ENCODE measurements at regions not wholly inside any gene's neighbourhood (a gene's known extent, or its start where the extent isn't known, plus 50 kb on each side); places are given as distances from the start of the nearest gene placed in this dataset.

DNA sequence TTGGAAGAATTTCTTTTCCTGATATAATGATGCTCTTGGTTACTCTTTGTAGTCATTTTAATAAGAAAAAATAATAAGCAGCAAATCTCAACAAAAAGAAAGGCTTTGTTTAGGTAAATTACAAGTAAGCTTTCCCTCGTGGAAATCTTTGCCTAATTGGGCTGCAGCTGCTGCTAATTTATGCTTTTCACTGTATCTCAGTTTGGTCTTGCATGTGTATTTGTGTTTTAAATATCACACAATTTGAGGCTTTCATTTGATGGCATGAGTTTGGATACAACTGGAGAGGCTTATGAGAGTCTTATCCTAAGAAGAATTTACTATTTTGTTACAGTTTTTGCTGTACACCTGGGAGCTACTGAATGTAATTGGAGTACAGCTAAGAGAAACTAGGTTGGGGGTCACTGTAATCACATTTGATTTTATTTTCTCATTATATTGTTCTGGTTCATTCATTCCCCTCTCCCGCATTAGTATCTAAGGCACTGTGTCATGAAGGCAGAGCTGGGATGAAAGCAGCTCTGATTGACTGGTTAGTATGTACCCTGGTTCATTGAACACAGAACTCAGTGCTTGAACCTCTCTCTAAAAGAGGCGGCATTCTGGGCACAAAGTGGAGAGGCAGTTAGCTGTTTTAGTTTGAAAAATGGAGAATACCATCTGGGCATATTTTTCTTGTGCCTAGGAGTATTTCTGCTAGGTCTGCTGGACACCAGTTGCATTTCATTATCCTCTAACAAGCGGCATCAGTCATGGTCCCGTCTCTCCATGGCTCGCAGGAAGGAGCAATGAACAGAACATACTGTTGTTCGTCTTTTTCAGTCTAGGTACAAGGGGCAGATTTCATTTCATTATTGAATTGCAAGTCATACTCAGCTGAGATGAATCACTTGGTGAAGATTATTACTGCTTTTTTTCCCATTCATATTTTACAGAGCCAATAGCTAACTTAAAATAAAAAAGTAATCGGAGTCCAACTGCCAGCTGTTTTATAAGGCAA, 118.0 kb upstream of the TMEM260 start:
- H3K27me3 ChIP-seq (ENCODE audit: control insufficient read depth in 3 of 3, insufficient read depth in 3 of 3, low read length in 2 of 3) = no peaks in the 10 kb centered on the region
- 83 to 86% methylated on average over 8 of the region's 8 CpGs for WGBS, 2 donors
- H3K36me3 ChIP-seq (ENCODE audit: control insufficient read depth in 4 of 4, insufficient read depth in 4 of 4, low read length in 4 of 4) = no peaks in the 10 kb centered on the region
- DNase-seq = no peak
- H3K27ac ChIP-seq (ENCODE audit: low read depth in 1 of 2, low read length in 1 of 2) = no peak overlapping the region
- H3K9ac ChIP-seq (ENCODE audit: insufficient read depth in 1 of 2, low read length in 2 of 2) = no peak overlapping the region
- TF ChIP-seq, protein P1, sequence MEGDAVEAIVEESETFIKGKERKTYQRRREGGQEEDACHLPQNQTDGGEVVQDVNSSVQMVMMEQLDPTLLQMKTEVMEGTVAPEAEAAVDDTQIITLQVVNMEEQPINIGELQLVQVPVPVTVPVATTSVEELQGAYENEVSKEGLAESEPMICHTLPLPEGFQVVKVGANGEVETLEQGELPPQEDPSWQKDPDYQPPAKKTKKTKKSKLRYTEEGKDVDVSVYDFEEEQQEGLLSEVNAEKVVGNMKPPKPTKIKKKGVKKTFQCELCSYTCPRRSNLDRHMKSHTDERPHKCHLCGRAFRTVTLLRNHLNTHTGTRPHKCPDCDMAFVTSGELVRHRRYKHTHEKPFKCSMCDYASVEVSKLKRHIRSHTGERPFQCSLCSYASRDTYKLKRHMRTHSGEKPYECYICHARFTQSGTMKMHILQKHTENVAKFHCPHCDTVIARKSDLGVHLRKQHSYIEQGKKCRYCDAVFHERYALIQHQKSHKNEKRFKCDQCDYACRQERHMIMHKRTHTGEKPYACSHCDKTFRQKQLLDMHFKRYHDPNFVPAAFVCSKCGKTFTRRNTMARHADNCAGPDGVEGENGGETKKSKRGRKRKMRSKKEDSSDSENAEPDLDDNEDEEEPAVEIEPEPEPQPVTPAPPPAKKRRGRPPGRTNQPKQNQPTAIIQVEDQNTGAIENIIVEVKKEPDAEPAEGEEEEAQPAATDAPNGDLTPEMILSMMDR (IDR thresholded peaks at IDR 0.05; ENCODE audit: control extremely low read depth, extremely low read depth) = no peak
- no peaks in the 10 kb centered on the region for H3K9me3 ChIP-seq (ENCODE audit: control insufficient read depth in 4 of 4, insufficient read depth in 3 of 4, low read length in 3 of 4)
- H3K4me1 ChIP-seq (ENCODE audit: control insufficient read depth in 5 of 5, insufficient read depth in 5 of 5, low read length in 5 of 5) = no peaks in the 10 kb centered on the region
- ATAC-seq (ENCODE audit: insufficient read depth, low FRiP score) = no peak
- H3K4me3 ChIP-seq = no peak overlapping the region

DNA sequence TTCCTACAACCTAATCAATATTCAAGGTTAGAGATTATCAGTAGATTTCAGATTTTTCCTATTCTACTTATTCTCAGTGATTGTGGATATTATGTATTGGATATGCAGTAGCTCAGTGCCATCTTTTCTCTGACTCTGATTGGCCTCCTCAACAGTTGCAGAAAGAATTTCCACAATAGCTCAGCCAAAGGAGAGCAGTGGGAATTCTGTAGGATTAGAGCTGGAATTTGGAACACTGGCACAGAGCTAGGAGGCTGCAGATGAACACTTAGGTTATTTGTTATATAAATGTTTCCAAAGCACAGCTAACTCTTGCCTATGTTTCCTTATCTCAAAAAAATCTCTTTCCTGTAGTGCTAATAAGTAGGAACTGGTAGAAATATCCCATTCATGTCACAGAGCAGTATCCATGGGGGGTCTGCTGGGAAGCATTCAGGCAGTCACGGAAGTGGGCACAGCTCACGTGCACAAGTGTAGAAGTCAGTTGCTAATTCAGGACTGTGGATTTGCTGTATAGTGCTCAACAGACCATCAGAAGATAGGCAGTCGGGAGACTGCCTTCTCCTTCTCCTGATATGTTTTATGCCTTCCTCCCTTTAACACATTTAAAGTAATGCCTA, 116.2 kb upstream of the TMEM260 start:
- no peaks in the 10 kb centered on the region for H3K36me3 ChIP-seq (ENCODE audit: control insufficient read depth in 4 of 4, insufficient read depth in 4 of 4, low read length in 4 of 4)
- H3K4me1 ChIP-seq (ENCODE audit: control insufficient read depth in 5 of 5, insufficient read depth in 5 of 5, low read length in 5 of 5) = no peaks in the 10 kb centered on the region
- H3K9ac ChIP-seq (ENCODE audit: insufficient read depth in 1 of 2, low read length in 2 of 2) = no peak overlapping the region
- no peaks in the 10 kb centered on the region for H3K9me3 ChIP-seq (ENCODE audit: control insufficient read depth in 4 of 4, insufficient read depth in 3 of 4, low read length in 3 of 4)
- TF ChIP-seq, protein P1 (IDR thresholded peaks at IDR 0.05; ENCODE audit: control extremely low read depth, extremely low read depth) = no peak
- H3K4me3 ChIP-seq = no peak overlapping the region
- 52 to 71% methylated on average over 3 of the region's 3 CpGs for WGBS, 2 donors
- ATAC-seq (ENCODE audit: insufficient read depth, low FRiP score) = no peak
- DNase-seq = no peak
- H3K27me3 ChIP-seq (ENCODE audit: control insufficient read depth in 3 of 3, insufficient read depth in 3 of 3, low read length in 2 of 3) = no peaks in the 10 kb centered on the region
- no peak overlapping the region for H3K27ac ChIP-seq (ENCODE audit: low read depth in 1 of 2, low read length in 1 of 2)

DNA sequence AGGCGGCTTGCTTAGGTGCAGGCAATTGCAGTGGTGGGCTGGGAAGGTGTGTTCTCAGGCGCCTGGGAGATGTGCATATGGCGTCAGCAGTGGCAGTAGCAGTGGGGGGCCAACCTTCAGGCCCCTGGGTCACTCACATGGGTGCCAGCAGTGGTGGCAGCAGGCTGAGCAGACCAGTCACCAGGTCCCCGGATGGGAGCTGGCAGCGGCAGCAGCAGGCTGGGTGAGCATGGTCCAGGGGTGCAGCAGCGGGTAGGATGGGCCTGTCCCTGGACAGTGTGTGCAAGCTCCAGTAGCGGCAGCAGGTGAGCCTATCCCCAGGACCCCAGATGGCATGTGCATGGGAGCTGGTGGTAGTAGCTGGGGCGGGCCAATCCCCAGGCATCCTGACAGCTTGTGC, 108.5 kb upstream of the TMEM260 start:
- Histone ChIP-seq H3K36me3 (ENCODE audit: control insufficient read depth in 4 of 4, insufficient read depth in 4 of 4, low read length in 4 of 4) (no peaks in the 10 kb centered on the region), H3K4me1 (ENCODE audit: control insufficient read depth in 5 of 5, insufficient read depth in 5 of 5, low read length in 5 of 5) (no peaks in the 10 kb centered on the region), H3K4me3 (no peak overlapping the region), H3K9me3 (ENCODE audit: control insufficient read depth in 4 of 4, insufficient read depth in 3 of 4, low read length in 3 of 4) (peaks cover 0 to 2% (median 0%) of the 10 kb centered on the region in 4 donors), H3K27me3 (ENCODE audit: control insufficient read depth in 3 of 3, insufficient read depth in 3 of 3, low read length in 2 of 3) (peaks cover 0 to 2% (median 0%) of the 10 kb centered on the region in 3 donors), H3K9ac (ENCODE audit: insufficient read depth in 1 of 2, low read length in 2 of 2) (no peak overlapping the region), H3K27ac (ENCODE audit: low read depth in 1 of 2, low read length in 1 of 2) (no peak overlapping the region)
- 92 to 95% methylated on average over 8 of the region's 8 CpGs for WGBS, 2 donors
- DNase-seq (no peak), ATAC-seq (ENCODE audit: insufficient read depth, low FRiP score) (no peak)
- TF ChIP-seq, protein P1 (IDR thresholded peaks at IDR 0.05; ENCODE audit: control extremely low read depth, extremely low read depth) = no peak
